GM12873 (cell line): ENCODE measurements at regions not wholly inside any gene's neighbourhood (a gene's known extent, or its start where the extent isn't known, plus 50 kb on each side); places are given as distances from the start of the nearest gene placed in this dataset.

Experiments
- TF ChIP-seq, protein P1 (sequence below): IDR thresholded peaks from 2 replicates; pipeline ENCODE4 v1.5.1; 2012; ENCODE audit warnings: low read depth, mild to moderate bottlenecking, moderate library complexity, low read length, control low read depth; ENCODE audit not compliant: insufficient read depth; ENCODE audit errors: missing control alignments

DNA sequence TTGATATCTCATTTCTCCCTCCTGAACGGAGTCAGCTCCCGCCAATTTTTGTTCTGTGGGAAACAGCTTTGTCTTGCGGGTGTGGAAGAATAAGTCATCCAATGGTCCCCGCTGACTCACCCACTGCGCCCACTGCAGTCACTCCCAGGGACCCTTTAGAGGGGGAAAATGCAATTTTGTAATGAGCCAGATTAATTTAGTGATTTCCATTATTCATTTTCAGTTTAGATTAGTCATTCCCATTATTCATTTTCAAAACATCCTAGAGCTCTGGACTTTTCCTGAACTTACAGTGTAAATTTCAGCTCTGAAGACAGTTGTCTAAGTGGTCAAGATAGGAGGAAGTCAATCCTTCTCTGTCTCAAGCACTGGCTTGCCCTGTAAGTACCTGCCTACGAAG is 154.9 kb upstream of the TMEM72 start:
- TF ChIP-seq, protein P1, sequence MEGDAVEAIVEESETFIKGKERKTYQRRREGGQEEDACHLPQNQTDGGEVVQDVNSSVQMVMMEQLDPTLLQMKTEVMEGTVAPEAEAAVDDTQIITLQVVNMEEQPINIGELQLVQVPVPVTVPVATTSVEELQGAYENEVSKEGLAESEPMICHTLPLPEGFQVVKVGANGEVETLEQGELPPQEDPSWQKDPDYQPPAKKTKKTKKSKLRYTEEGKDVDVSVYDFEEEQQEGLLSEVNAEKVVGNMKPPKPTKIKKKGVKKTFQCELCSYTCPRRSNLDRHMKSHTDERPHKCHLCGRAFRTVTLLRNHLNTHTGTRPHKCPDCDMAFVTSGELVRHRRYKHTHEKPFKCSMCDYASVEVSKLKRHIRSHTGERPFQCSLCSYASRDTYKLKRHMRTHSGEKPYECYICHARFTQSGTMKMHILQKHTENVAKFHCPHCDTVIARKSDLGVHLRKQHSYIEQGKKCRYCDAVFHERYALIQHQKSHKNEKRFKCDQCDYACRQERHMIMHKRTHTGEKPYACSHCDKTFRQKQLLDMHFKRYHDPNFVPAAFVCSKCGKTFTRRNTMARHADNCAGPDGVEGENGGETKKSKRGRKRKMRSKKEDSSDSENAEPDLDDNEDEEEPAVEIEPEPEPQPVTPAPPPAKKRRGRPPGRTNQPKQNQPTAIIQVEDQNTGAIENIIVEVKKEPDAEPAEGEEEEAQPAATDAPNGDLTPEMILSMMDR, result no peak

DNA sequence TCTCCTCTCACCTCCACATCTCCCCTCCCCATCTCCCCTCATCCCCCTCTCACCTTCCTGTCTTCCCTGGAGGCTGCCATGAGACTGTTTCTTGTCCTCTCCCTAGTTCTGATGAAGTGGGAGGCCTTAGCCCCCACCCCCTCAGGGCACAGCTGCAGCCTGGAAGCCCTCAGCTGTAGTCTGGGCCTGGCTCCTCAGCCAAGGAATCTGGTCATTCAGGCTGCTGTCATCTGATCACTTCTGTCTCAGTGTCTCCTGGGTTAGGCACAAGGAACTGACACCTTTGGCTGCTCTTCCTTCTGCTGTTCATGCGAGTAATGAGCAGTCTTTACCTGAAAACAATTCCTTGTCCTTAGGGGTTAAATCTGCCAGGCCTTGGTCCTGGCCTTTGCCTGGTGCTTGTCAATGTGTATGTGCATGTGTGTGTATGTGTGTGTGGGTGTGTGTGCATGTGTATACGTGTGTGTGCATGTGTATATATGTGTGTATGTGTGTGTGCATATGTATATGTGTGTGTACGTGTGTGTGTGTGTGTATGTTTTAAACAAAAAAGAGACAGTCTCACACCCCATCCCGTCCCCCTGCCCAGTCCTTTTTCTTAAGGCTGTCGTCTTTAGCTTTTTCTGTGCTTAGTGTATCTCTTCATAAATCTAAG is 153.5 kb upstream of the TMEM72 start:
- TF ChIP-seq, protein P1, result no peak

DNA sequence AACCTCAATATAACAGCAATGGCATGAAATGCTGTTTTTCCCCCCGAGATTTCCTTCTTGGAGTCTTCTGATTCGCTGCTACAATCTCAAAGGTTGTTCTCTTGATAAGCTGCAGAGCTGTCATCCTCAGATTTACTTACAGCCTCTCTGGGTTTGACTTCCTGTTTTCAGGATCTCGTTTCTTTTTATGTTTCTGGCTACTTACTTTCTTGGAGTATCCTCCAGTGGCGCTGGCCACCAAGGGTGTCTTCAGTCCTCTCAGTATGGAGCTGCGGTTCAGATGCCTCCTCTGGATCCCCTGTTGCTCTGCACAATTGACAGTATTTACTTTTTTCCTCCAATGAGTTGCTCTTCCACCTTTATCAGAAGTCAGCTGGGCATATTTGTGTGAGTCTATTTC is 152.0 kb upstream of the TMEM72 start:
- TF ChIP-seq, protein P1, result no peak

DNA sequence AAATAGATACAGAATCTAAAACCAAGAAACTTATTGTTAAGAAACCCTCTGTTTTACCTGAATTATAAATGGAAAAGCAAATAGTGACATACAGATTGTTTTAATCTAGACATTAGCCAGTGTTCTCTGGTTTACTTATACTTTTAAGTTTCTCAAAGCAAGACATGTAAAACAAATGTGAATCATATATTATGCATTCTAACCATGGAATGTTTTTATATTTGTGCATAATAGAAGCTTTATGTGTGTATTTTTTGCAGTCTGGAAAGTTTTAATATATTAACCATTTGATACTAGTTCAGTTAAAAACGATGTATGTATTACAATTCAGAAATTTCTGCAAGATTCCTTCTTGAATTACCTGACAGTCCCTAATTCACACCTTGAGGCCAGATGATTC is 150.6 kb upstream of the TMEM72 start:
- TF ChIP-seq, protein P1, result no peak

DNA sequence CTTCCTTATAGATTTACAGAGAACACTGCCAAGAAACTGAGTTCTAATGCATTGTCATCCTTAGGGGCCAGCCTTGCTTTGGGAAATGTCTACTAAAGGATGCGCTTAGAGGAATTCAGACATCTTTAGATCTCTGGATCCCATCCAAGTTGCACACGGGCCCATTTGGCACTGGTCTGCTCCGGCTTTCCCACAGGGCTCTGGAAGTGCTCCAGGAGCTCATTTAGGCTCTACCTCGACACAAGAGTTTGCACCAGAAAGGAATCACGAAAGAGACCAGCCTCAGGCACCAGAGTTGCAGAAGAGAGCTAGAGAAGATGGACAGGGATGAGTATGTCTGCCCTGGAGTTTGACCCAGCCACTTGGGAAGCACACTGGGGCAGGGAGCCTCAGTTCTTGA is 150.1 kb upstream of the TMEM72 start:
- TF ChIP-seq, protein P1, result no peak

DNA sequence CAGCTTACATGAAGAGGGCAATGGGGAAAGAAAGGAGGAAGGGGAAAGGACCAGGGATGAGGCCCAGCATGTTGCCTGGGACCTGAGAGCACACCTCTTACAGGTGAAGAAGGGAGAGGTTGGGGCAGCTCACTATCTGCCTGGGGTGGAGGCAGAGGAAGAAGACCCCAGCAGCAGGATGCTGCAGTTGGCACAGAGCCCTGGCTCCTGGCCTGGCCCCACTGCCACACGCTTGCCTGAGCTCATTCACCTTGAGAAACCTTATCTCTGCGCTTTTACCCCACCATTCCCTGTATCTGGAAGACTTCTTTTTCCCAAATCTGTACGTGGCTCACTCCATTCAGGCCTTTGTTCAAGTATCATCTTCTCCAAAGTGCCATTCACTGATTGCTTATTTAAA is 147.8 kb upstream of the TMEM72 start:
- TF ChIP-seq, protein P1, result no peak

DNA sequence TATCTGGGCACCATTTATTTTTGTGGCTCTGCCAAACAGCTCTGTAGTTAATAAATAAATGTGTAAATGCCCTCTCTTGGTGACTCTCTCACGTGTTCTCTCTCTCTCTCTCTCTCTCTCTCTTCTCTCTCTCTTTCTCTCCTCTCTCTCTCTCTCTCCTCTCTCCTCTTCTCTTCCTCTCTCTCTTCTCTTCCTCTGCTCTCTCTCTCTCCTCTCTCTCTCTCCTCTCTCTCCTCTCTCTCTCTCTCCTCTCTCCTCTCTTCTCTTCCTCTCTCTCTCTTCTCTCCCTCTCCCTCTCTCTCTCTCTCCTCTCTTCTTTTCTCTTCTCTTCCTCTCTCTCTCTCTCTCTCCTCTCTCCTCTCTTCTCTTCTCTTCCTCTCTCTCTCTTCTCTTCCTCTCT is 145.8 kb upstream of the TMEM72 start:
- TF ChIP-seq, protein P1, result no peak
